Left ventricle myocardium inferior (tissue), 1 donor: ENCODE measurements at regions not wholly inside any gene's neighbourhood (a gene's known extent, or its start where the extent isn't known, plus 50 kb on each side); places are given as distances from the start of the nearest gene placed in this dataset.

Experiments
- DNase-seq: peaks from one replicate; pipeline ENCODE4 v3.0.0-alpha.2; 2020
- H3K27ac ChIP-seq: fragments of 200-600 bp; replicated peaks from 2 replicates; pipeline ENCODE4 v1.8.0; 2021
- H3K27me3 ChIP-seq: fragments of 200-600 bp; 2 replicates; pipeline ENCODE4 v1.8.0; 2021; ENCODE audit warnings: low read depth
- H3K36me3 ChIP-seq: fragments of 200-600 bp; 2 replicates; pipeline ENCODE4 v1.8.0; 2021
- H3K4me1 ChIP-seq: fragments of 200-600 bp; 2 replicates; pipeline ENCODE4 v1.8.0; 2021
- H3K4me3 ChIP-seq: fragments of 200-600 bp; 2 replicates; pipeline ENCODE4 v1.8.0; 2021; ENCODE audit warnings: mild to moderate bottlenecking, moderate library complexity
- H3K9me3 ChIP-seq: fragments of 200-600 bp; replicated peaks from 2 replicates; pipeline ENCODE4 v1.8.0; 2021
- CTCF ChIP-seq: fragments of 200-600 bp; IDR thresholded peaks from 2 replicates; pipeline ENCODE4 v1.8.0; 2021; ENCODE audit warnings: antibody characterized with exemption, mild to moderate bottlenecking, borderline replicate concordance
- intact Hi-C: fragments of 100-400 bp; cut with micrococcal nuclease; formaldehyde crosslinking; loops from one replicate; pipeline ENCODE4 v1.11.0; 2022
- donor health status: DM: no; HTN: yes; CAD: no; lungs with severe emphysema.

- no peak for DNase-seq
- Histone ChIP-seq H3K9me3 (no peaks in the 10 kb centered on the region), H3K27ac (no peak overlapping the region), H3K4me1 (no peaks in the 10 kb centered on the region), H3K27me3 (no peaks in the 10 kb centered on the region), H3K4me3 (no peak overlapping the region), H3K36me3 (no peaks in the 10 kb centered on the region)
- intact Hi-C loops, result no loop called here
- TF ChIP-seq CTCF, result no peak
Measured at GRCh38 chr2:192328297-192328696, 133.6 kb upstream of the TMEFF2 start.

- no peaks in the 10 kb centered on the region for H3K4me1 ChIP-seq
- TF ChIP-seq CTCF, result no peak
- no peak overlapping the region for H3K27ac ChIP-seq
- no peaks in the 10 kb centered on the region for H3K36me3 ChIP-seq
- DNase-seq, result no peak
- intact Hi-C loops, result no loop called here
- H3K27me3 ChIP-seq, result no peaks in the 10 kb centered on the region
- no peaks in the 10 kb centered on the region for H3K9me3 ChIP-seq
- no peak overlapping the region for H3K4me3 ChIP-seq
Measured at GRCh38 chr2:192327576-192327975, 132.8 kb upstream of the TMEFF2 start.

GRCh38 chr2:192315543-192315942, 120.8 kb upstream of the TMEFF2 start:
- intact Hi-C loops, result no loop called here
- Histone ChIP-seq H3K27me3 (no peaks in the 10 kb centered on the region), H3K9me3 (peaks cover 21% of the 10 kb centered on the region), H3K4me3 (no peak overlapping the region), H3K36me3 (no peaks in the 10 kb centered on the region), H3K4me1 (no peaks in the 10 kb centered on the region), H3K27ac (no peak overlapping the region)
- no peak for TF ChIP-seq CTCF
- no peak for DNase-seq

DNA sequence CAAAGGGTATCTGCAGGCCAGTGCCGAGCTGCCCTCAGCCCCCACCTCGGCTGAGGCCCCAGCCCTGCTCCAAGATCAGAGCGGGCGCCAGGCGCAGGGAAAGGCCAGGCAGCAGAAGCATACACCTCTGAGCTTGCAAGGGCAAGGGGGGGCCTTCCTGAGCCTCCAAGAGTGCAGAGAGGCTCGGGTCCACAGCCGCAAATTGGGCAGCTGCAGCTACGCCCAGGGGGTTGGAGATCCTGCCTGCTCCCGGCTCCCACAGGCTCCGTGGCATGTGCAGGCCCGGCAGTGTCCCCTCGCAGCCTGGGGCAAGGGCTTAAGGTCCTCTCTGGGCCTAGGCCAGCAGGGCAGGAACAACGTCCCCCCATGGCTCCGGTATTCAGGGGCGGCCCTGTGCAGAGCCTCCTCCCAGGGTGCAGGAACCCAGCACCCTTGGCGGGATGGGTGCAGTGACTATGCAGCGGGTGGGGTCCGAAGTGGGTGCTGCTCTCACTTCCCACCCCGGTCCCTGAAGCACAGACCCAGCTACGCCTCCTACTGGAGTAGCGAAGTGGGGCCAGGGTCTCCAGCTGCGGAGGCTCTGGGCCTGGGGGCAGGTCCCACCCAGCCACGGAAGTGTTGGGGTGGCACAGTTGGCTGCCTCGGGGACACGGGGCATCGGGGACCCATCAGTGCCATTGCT, 120.2 kb upstream of the TMEFF2 start:
- Histone ChIP-seq H3K27ac (no peak overlapping the region), H3K27me3 (no peaks in the 10 kb centered on the region), H3K36me3 (no peaks in the 10 kb centered on the region), H3K9me3 (peaks cover 21% of the 10 kb centered on the region), H3K4me1 (no peaks in the 10 kb centered on the region), H3K4me3 (no peak overlapping the region)
- no peak for DNase-seq
- intact Hi-C loops, result no loop called here
- no peak for TF ChIP-seq CTCF

DNA sequence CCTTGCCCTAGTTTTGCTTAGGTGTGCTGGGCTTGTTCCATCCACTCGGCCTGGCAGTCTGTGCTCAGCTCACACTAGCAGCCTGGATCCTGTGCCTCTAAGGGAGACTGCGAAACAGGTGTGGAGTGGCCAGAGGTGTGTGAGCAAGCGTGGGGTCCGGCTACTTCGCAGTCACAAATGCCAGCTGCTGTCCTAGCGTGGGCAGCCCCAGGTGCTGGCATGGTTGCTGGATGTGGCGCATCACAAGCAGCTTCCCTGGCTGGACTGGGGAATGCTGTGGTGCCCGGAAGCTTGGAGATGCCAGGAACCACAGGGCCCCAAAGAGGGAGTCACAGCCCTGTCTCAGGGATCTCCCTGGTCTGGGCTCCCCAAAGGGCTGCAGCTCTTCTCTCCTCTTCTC, 119.0 kb upstream of the TMEFF2 start:
- Histone ChIP-seq H3K4me1 (no peaks in the 10 kb centered on the region), H3K27me3 (no peaks in the 10 kb centered on the region), H3K36me3 (no peaks in the 10 kb centered on the region), H3K9me3 (peaks cover 21% of the 10 kb centered on the region), H3K27ac (no peak overlapping the region), H3K4me3 (no peak overlapping the region)
- intact Hi-C loops, result no loop called here
- no peak for DNase-seq
- no peak for TF ChIP-seq CTCF
